Left lung (tissue), 4 donors: ENCODE measurements at regions not wholly inside any gene's neighbourhood (a gene's known extent, or its start where the extent isn't known, plus 50 kb on each side); places are given as distances from the start of the nearest gene placed in this dataset.

Source experiments
- ATAC-seq: fragments of 200-7000 bp; cut with Tn5 transposase; one replicate; pipeline ENCODE4 v1.9.1; 2020; ENCODE audit warnings: moderate library complexity
- DNase-seq, 4 donors: peaks; one replicate each; pipeline ENCODE4 v3.0.0-alpha.2; 2013 to 2020
- H3K27ac ChIP-seq, 2 donors: fragments of 200-600 bp; sonication (generic) in 1 of 2; one replicate each; pipeline versions ENCODE4 v1.5.0 to v1.8.0; 2020 to 2021
- H3K27me3 ChIP-seq, 2 donors: fragments of 200-600 bp; sonication (generic) in 1 of 2; one replicate each; pipeline versions ENCODE4 v1.5.0 to v1.8.0; 2020 to 2021
- H3K36me3 ChIP-seq, 2 donors: fragments of 200-600 bp; sonication (generic) in 1 of 2; one replicate each; pipeline versions ENCODE4 v1.5.0 to v1.8.0; 2020 to 2021
- H3K4me1 ChIP-seq, 2 donors: fragments of 200-600 bp; one replicate each; pipeline ENCODE4 v1.8.0; 2021
- H3K4me3 ChIP-seq, 2 donors: fragments of 200-600 bp; sonication (generic) in 1 of 2; one replicate each; pipeline versions ENCODE4 v1.5.0 to v1.8.0; 2020 to 2021; ENCODE audit warnings: mild to moderate bottlenecking in 1 of 2
- H3K9me3 ChIP-seq, 2 donors: fragments of 200-600 bp; sonication (generic) in 1 of 2; one replicate each; pipeline versions ENCODE4 v1.5.0 to v1.8.0; 2020 to 2021
- intact Hi-C, 2 donors: fragments of 100-400 bp; cut with DNase I; formaldehyde crosslinking; loops; one replicate each; pipeline versions ENCODE4 v1.11.2 to v1.14.2; 2022
- TF ChIP-seq, protein P1 (sequence below), 2 donors: fragments of 200-600 bp; sonication (generic) in 1 of 2; IDR thresholded peaks; one replicate each; pipeline versions ENCODE4 v1.5.0 to v1.8.0; 2021; ENCODE audit warnings: antibody characterized with exemption in 2 of 2
- donor health status: DM: no; HTN: yes; CAD: no.
- donor health status: DM: no; HTN: no; CAD: no.

DNA sequence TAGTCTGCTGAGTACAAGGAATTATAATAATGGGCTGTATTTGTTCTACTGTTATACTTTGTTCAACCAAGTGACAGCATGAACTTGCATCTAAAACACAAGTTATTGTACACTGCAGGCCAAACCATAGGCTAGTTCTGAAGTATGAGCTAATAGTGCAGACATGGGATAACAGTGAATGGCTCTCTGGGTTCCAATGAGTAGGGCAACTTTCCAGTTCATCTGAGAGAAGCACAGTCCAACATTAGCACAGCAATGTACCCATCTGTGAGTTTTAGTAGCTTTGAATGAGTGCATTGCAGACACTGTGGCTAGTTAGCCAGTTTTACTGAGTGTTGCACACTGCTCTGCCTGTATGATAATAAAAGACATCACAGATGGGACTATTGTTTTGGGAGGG lies 56.5 kb upstream of the FUT9 start:
- Histone ChIP-seq H3K27ac (no peak overlapping the region), H3K4me3 (no peak overlapping the region), H3K9me3 (no peaks in the 10 kb centered on the region), H3K36me3 (no peaks in the 10 kb centered on the region), H3K4me1 (no peaks in the 10 kb centered on the region), H3K27me3 (no peaks in the 10 kb centered on the region)
- intact Hi-C loops: no loop called here
- TF ChIP-seq, protein P1, sequence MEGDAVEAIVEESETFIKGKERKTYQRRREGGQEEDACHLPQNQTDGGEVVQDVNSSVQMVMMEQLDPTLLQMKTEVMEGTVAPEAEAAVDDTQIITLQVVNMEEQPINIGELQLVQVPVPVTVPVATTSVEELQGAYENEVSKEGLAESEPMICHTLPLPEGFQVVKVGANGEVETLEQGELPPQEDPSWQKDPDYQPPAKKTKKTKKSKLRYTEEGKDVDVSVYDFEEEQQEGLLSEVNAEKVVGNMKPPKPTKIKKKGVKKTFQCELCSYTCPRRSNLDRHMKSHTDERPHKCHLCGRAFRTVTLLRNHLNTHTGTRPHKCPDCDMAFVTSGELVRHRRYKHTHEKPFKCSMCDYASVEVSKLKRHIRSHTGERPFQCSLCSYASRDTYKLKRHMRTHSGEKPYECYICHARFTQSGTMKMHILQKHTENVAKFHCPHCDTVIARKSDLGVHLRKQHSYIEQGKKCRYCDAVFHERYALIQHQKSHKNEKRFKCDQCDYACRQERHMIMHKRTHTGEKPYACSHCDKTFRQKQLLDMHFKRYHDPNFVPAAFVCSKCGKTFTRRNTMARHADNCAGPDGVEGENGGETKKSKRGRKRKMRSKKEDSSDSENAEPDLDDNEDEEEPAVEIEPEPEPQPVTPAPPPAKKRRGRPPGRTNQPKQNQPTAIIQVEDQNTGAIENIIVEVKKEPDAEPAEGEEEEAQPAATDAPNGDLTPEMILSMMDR (IDR thresholded peaks at IDR 0.05): no peak
- DNase-seq: no peak
- no peak for ATAC-seq
